IMR-90 (cell line): ENCODE measurements at regions not wholly inside any gene's neighbourhood (a gene's known extent, or its start where the extent isn't known, plus 50 kb on each side); places are given as distances from the start of the nearest gene placed in this dataset.

Experiments
- ATAC-seq: fragments of 200-7000 bp; cut with Tn5 transposase; 2 replicates; pipeline ENCODE4 v1.9.1; 2020; ENCODE audit warnings: low read depth, mild to moderate bottlenecking, moderate library complexity
- BruUV-seq: library from RNA; stranded (reverse); fragments of 400-500 nt; replicated peaks from 2 replicates; lab custom pipeline; 2021; lab: Mats Ljungman, UMichigan
- CTCF ChIA-PET: fragments of 300-600 bp; formaldehyde crosslinking; extraction: SDS; loops from one replicate; lab custom pipeline; 2021; ENCODE audit warnings: antibody characterized with exemption; lab: Yijun Ruan, JAX
- POLR2A ChIA-PET: fragments of 300-600 bp; sonication (Branson Sonifier 250); formaldehyde crosslinking; loops from one replicate; lab custom pipeline; 2022; ENCODE audit warnings: antibody characterized with exemption; ENCODE audit not compliant: unreplicated experiment; lab: Charles Lee
- DNase-seq: peaks from one replicate; pipeline ENCODE4 v3.0.0; 2013
- H2AFZ ChIP-seq: replicated peaks from 2 replicates; pipeline ENCODE3; 2013; ENCODE audit warnings: low read length, mild to moderate bottlenecking; ENCODE audit not compliant: poor library complexity
- H2AK5ac ChIP-seq: 2 replicates; pipeline ENCODE4 v1.6.1; 2013; ENCODE audit warnings: low read depth, low read length, inconsistent platforms
- H2AK9ac ChIP-seq: replicated peaks from 2 replicates; pipeline ENCODE3; 2013; ENCODE audit warnings: mild to moderate bottlenecking, low read depth, low read length, moderate library complexity; ENCODE audit not compliant: poor library complexity
- H2BK120ac ChIP-seq: 2 replicates; pipeline ENCODE4 v1.6.1; 2013; ENCODE audit warnings: low read depth, low read length, inconsistent platforms
- H2BK15ac ChIP-seq: 3 replicates; pipeline ENCODE4 v1.6.1; 2013; ENCODE audit warnings: low read depth, low read length, inconsistent platforms
- H2BK20ac ChIP-seq: 2 replicates; pipeline ENCODE4 v1.6.1; 2013; ENCODE audit warnings: low read depth, mild to moderate bottlenecking, inconsistent platforms, low read length, moderate library complexity
- H2BK5ac ChIP-seq: 2 replicates; pipeline ENCODE4 v1.6.1; 2013; ENCODE audit warnings: mild to moderate bottlenecking, low read depth, low read length, inconsistent platforms; ENCODE audit not compliant: poor library complexity, severe bottlenecking
- H3K14ac ChIP-seq: replicated peaks from 2 replicates; pipeline ENCODE4 v1.6.1; 2013; ENCODE audit warnings: low read depth, low read length, inconsistent platforms
- H3K18ac ChIP-seq: 2 replicates; pipeline ENCODE4 v1.6.1; 2013; ENCODE audit warnings: low read depth, low read length, control low read depth
- H3K23ac ChIP-seq: 2 replicates; pipeline ENCODE4 v1.6.1; 2013; ENCODE audit warnings: low read depth, low read length, inconsistent platforms
- H3K27ac ChIP-seq: 2 replicates; pipeline ENCODE4 v1.5.1; 2013; ENCODE audit warnings: mild to moderate bottlenecking, control low read depth, low read length; ENCODE audit not compliant: insufficient read depth
- H3K27me3 ChIP-seq: 2 replicates; pipeline ENCODE4 v1.6.1; 2013; ENCODE audit warnings: low read length; ENCODE audit not compliant: control insufficient read depth, insufficient read depth
- H3K36me3 ChIP-seq: 2 replicates; pipeline ENCODE4 v1.6.1; 2013; ENCODE audit warnings: low read length, mixed read lengths; ENCODE audit not compliant: control insufficient read depth, insufficient read depth
- H3K4ac ChIP-seq: 2 replicates; pipeline ENCODE4 v1.6.1; 2013; ENCODE audit warnings: low read depth, low read length, inconsistent platforms
- H3K4me1 ChIP-seq: 2 replicates; pipeline ENCODE4 v1.6.1; 2013; ENCODE audit warnings: low read length, mixed read lengths; ENCODE audit not compliant: control insufficient read depth, insufficient read depth
- H3K4me2 ChIP-seq: 2 replicates; pipeline ENCODE4 v1.6.1; 2013; ENCODE audit warnings: low read depth, mild to moderate bottlenecking, control low read depth, low read length, moderate library complexity
- H3K4me3 ChIP-seq: 2 replicates; pipeline ENCODE4 v1.5.1; 2013; ENCODE audit warnings: low read depth, mild to moderate bottlenecking, control low read depth, low read length, moderate library complexity; ENCODE audit not compliant: insufficient read depth
- H3K56ac ChIP-seq: 2 replicates; pipeline ENCODE4 v1.6.1; 2013; ENCODE audit warnings: low read length, inconsistent platforms; ENCODE audit not compliant: insufficient read depth; ENCODE audit errors: extremely low read depth
- H3K79me1 ChIP-seq, 2 experiments: 2 replicates each; pipeline ENCODE4 v1.6.1; 2013; ENCODE audit warnings: low read length in 2 of 2, inconsistent platforms in 1 of 2, low read depth in 1 of 2
- H3K9ac ChIP-seq: 2 replicates; pipeline ENCODE4 v1.6.1; 2013; ENCODE audit warnings: low read depth, low read length, control low read depth
- H3K9me1 ChIP-seq: 2 replicates; pipeline ENCODE4 v1.6.1; 2013; ENCODE audit warnings: low read length, inconsistent platforms; ENCODE audit not compliant: insufficient read depth
- H3K9me3 ChIP-seq: 2 replicates; pipeline ENCODE4 v1.6.1; 2013; ENCODE audit warnings: low read length; ENCODE audit not compliant: control insufficient read depth, insufficient read depth
- H4K20me1 ChIP-seq: 2 replicates; pipeline ENCODE4 v1.6.1; 2013; ENCODE audit warnings: low read length, inconsistent platforms; ENCODE audit not compliant: insufficient read depth
- H4K5ac ChIP-seq: 2 replicates; pipeline ENCODE4 v1.6.1; 2013; ENCODE audit warnings: mild to moderate bottlenecking, low read depth, low read length, control low read depth
- H4K8ac ChIP-seq, 2 experiments: 2 replicates each; pipeline ENCODE4 v1.6.1; 2013; ENCODE audit warnings: low read depth in 2 of 2, low read length in 2 of 2, control low read depth in 1 of 2, inconsistent platforms in 1 of 2
- H4K91ac ChIP-seq: 2 replicates; pipeline ENCODE4 v1.6.1; 2013; ENCODE audit warnings: low read depth, low read length, inconsistent platforms; ENCODE audit not compliant: insufficient read depth
- FOS ChIP-seq: fragments of 150-350 bp; IDR thresholded peaks from 2 replicates; pipeline ENCODE4 v1.6.1; 2016; ENCODE audit warnings: low read depth, low read length
- MAZ ChIP-seq: IDR thresholded peaks from 2 replicates; pipeline ENCODE4 v1.6.1; 2012; ENCODE audit warnings: low read depth, mild to moderate bottlenecking, low read length, improper control_type of control experiment, moderate library complexity, borderline replicate concordance
- MXI1 ChIP-seq: IDR thresholded peaks from 2 replicates; pipeline ENCODE4 v1.6.1; 2012; ENCODE audit warnings: low read depth, mild to moderate bottlenecking, low read length, moderate library complexity, borderline replicate concordance
- NFE2L2 ChIP-seq: fragments of 150-350 bp; IDR thresholded peaks from 2 replicates; pipeline ENCODE4 v1.6.1; 2016; ENCODE audit warnings: low read depth, mild to moderate bottlenecking, low read length
- POLR2A ChIP-seq: IDR thresholded peaks from 2 replicates; pipeline ENCODE4 v1.6.1; 2012; ENCODE audit warnings: mild to moderate bottlenecking, low read depth, low read length
- RCOR1 ChIP-seq: IDR thresholded peaks from 2 replicates; pipeline ENCODE4 v1.6.1; 2012; ENCODE audit warnings: mild to moderate bottlenecking, low read length, improper control_type of control experiment; ENCODE audit not compliant: insufficient replicate concordance
- RFX5 ChIP-seq: IDR thresholded peaks from 2 replicates; pipeline ENCODE4 v1.8.0; 2012; ENCODE audit warnings: low read depth, mild to moderate bottlenecking, low read length, moderate library complexity
- SMC3 ChIP-seq: fragments of 150-350 bp; IDR thresholded peaks from 2 replicates; pipeline ENCODE4 v1.6.1; 2016; ENCODE audit warnings: low read depth, mild to moderate bottlenecking, antibody characterized with exemption, low read length, moderate library complexity
- WGBS, 2 experiments: methylation state at CpG; one replicate each; pipeline versions ENCODE4 v1.1.5 to v1.1.7; 2013; ENCODE audit warnings: missing lambda C conversion rate in 2 of 2; ENCODE audit not compliant: insufficient read length in 1 of 2; ENCODE audit errors: extremely low coverage in 2 of 2; 5-methylcytosine and 5-hydroxymethylcytosine counted together
- dilution Hi-C: fragments of 300-500 bp; cut with HindIII; formaldehyde crosslinking; loops from one replicate; pipeline ENCODE4 v1.14.3; 2018; ENCODE audit warnings: low sequenced_read_pairs; ENCODE audit not compliant: unreplicated experiment
- in situ Hi-C: fragments of 300-500 bp; cut with MboI; formaldehyde crosslinking; loops from 3 replicates; pipeline ENCODE4 v1.14.3; 2019; ENCODE audit warnings: low sequenced_read_pairs, inconsistent platforms, mixed read lengths
- intact Hi-C: fragments of 100-400 bp; cut with micrococcal nuclease; formaldehyde crosslinking; loops from 2 replicates; pipeline ENCODE4 v1.10.0; 2022
- TF ChIP-seq, protein P1 (sequence below): fragments of 150-350 bp; IDR thresholded peaks from 2 replicates; pipeline ENCODE4 v1.6.1; 2016; ENCODE audit warnings: low read depth, mild to moderate bottlenecking, low read length, moderate library complexity, borderline replicate concordance
- TF ChIP-seq, protein P2 (sequence below): fragments of 150-350 bp; IDR thresholded peaks from 2 replicates; pipeline ENCODE4 v1.6.1; 2017; ENCODE audit warnings: mild to moderate bottlenecking, antibody characterized with exemption, low read length, low read depth

DNA sequence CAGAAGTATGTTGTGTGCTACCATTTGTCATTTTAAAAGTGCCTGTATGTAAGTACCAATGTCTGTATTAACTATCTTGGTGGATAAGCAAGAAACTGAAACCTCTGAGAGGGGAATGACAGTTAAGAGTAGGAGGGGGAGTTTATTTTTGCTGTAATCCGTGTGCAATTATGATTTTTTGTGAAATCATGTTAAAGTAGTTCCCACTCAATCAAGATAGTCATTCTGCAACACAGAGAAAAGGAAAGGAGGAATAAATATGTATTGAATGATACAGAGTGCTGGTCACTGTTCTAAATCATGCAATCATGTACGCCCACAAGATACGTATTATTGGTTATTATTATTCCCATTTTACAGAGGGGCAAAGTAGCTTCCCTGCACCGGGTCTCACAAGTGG lies 105.1 kb upstream of the UBE2E1 start:
- Histone ChIP-seq H3K9me3 (no peaks in the 10 kb centered on the region), H3K56ac (no peak overlapping the region), H2BK120ac (no peak overlapping the region), H4K8ac (no peak overlapping the region), H3K9me1 (no peaks in the 10 kb centered on the region), H4K91ac (no peak overlapping the region), H3K14ac (no peak overlapping the region), H4K20me1 (no peaks in the 10 kb centered on the region), H3K36me3 (no peaks in the 10 kb centered on the region), H3K9ac (no peak overlapping the region), H3K4me1 (no peaks in the 10 kb centered on the region), H3K79me1 (no peaks in the 10 kb centered on the region), H2BK15ac (no peak overlapping the region), H3K4me3 (no peak overlapping the region), H4K5ac (no peak overlapping the region), H3K23ac (no peak overlapping the region), H2AK5ac (no peak overlapping the region), H3K4me2 (no peak overlapping the region), H2AK9ac (no peak overlapping the region), H2AFZ (no peak overlapping the region), H3K27me3 (no peaks in the 10 kb centered on the region; the same call in 1 of the 2 replicates), H3K4ac (no peak overlapping the region), H3K27ac (no peak overlapping the region), H2BK5ac (no peak overlapping the region), H3K18ac (no peak overlapping the region), H2BK20ac (no peak overlapping the region)
- ChIA-PET POLR2A (no interaction called here), CTCF (no interaction called here)
- intact Hi-C loops: no loop called here
- ATAC-seq: no peak
- DNase-seq: no peak
- BruUV-seq: no TSS peak
- in situ Hi-C loops: no loop called here
- dilution Hi-C loops: no loop called here
- TF ChIP-seq MAZ (no peak), SMC3 (no peak), RCOR1 (no peak), MXI1 (no peak), RFX5 (no peak), POLR2A (no peak), NFE2L2 (no peak), FOS (no peak)
- TF ChIP-seq, protein P1, sequence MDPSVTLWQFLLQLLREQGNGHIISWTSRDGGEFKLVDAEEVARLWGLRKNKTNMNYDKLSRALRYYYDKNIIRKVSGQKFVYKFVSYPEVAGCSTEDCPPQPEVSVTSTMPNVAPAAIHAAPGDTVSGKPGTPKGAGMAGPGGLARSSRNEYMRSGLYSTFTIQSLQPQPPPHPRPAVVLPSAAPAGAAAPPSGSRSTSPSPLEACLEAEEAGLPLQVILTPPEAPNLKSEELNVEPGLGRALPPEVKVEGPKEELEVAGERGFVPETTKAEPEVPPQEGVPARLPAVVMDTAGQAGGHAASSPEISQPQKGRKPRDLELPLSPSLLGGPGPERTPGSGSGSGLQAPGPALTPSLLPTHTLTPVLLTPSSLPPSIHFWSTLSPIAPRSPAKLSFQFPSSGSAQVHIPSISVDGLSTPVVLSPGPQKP: no peak
- TF ChIP-seq, protein P2, sequence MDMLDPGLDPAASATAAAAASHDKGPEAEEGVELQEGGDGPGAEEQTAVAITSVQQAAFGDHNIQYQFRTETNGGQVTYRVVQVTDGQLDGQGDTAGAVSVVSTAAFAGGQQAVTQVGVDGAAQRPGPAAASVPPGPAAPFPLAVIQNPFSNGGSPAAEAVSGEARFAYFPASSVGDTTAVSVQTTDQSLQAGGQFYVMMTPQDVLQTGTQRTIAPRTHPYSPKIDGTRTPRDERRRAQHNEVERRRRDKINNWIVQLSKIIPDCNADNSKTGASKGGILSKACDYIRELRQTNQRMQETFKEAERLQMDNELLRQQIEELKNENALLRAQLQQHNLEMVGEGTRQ: no peak
- WGBS, 2 experiments: no CpG with 5 or more reads among the region's 4 CpGs
